OCI-LY7 (cell line): ENCODE measurements at regions not wholly inside any gene's neighbourhood (a gene's known extent, or its start where the extent isn't known, plus 50 kb on each side); places are given as distances from the start of the nearest gene placed in this dataset.
A peak's percentile ranks its signal among the peaks of the same experiment; 100 is the strongest.

Source experiments
- BruUV-seq: library from RNA; stranded (reverse); fragments of 400-500 nt; replicated peaks from 2 replicates; lab custom pipeline; 2021; lab: Mats Ljungman, UMichigan
- CTCF ChIA-PET: fragments of 300-600 bp; sonication (Branson Sonifier 250); formaldehyde crosslinking; loops from one replicate; lab custom pipeline; 2022; ENCODE audit warnings: antibody characterized with exemption; ENCODE audit not compliant: unreplicated experiment; lab: Charles Lee
- POLR2A ChIA-PET: fragments of 300-600 bp; sonication (Branson Sonifier 250); formaldehyde crosslinking; loops from one replicate; lab custom pipeline; 2022; ENCODE audit warnings: antibody characterized with exemption; lab: Charles Lee
- DNase-seq: peaks from one replicate; pipeline ENCODE4 v3.0.0-alpha.2; 2015; ENCODE audit warnings: low spot score
- H2AFZ ChIP-seq: fragments of 200-600 bp; sonication (generic), shearing (Covaris generic); 2 replicates; pipeline ENCODE4 v1.6.1; 2014; ENCODE audit warnings: mild to moderate bottlenecking, antibody characterized with exemption, low read length, moderate library complexity
- H3K27ac ChIP-seq: fragments of 200-600 bp; sonication (generic); 2 replicates; pipeline ENCODE4 v1.5.1; 2014; ENCODE audit warnings: mixed run types, low read depth, mild to moderate bottlenecking, moderate library complexity, low read length, inconsistent platforms; ENCODE audit not compliant: poor library complexity, severe bottlenecking
- H3K36me3 ChIP-seq: fragments of 200-600 bp; sonication (generic); 2 replicates; pipeline ENCODE4 v1.6.1; 2014; ENCODE audit warnings: mild to moderate bottlenecking, antibody characterized with exemption, low read length, moderate library complexity, mixed read lengths; ENCODE audit not compliant: insufficient read depth
- H3K4me1 ChIP-seq: fragments of 200-600 bp; sonication (generic); 2 replicates; pipeline ENCODE4 v1.5.1; 2014; ENCODE audit warnings: mild to moderate bottlenecking, low read length; ENCODE audit not compliant: insufficient read depth, poor library complexity, severe bottlenecking
- H3K4me2 ChIP-seq: fragments of 200-600 bp; sonication (generic); 2 replicates; pipeline ENCODE4 v1.6.1; 2014; ENCODE audit warnings: mild to moderate bottlenecking, low read length
- H3K4me3 ChIP-seq: fragments of 200-600 bp; sonication (generic); 2 replicates; pipeline ENCODE4 v1.5.1; 2014; ENCODE audit warnings: mild to moderate bottlenecking, low read depth, low read length; ENCODE audit not compliant: poor library complexity, severe bottlenecking
- H3K79me2 ChIP-seq: fragments of 200-600 bp; sonication (generic); 2 replicates; pipeline ENCODE4 v1.6.1; 2016; ENCODE audit warnings: low read depth, mild to moderate bottlenecking, low read length, moderate library complexity, mixed read lengths; ENCODE audit not compliant: insufficient read depth
- H3K9me2 ChIP-seq: fragments of 200-600 bp; sonication (generic); 2 replicates; pipeline ENCODE4 v1.6.1; 2016; ENCODE audit warnings: mild to moderate bottlenecking, low read length, mixed read lengths; ENCODE audit not compliant: insufficient read depth
- H3K9me3 ChIP-seq: fragments of 200-600 bp; sonication (generic); 2 replicates; pipeline ENCODE4 v1.6.1; 2014; ENCODE audit warnings: mild to moderate bottlenecking, mixed run types, low read length, mixed read lengths
- H4K20me1 ChIP-seq: fragments of 200-600 bp; sonication (generic); 2 replicates; pipeline ENCODE4 v1.6.1; 2014; ENCODE audit warnings: mild to moderate bottlenecking, antibody characterized with exemption, low read length, moderate library complexity, mixed read lengths; ENCODE audit not compliant: insufficient read depth
- EZH2phosphoT487 ChIP-seq: fragments of 200-600 bp; sonication (generic); IDR thresholded peaks from 2 replicates; pipeline ENCODE4 v1.6.1; 2018; ENCODE audit warnings: low read depth, borderline replicate concordance, mild to moderate bottlenecking, mixed run types, antibody characterized with exemption, low read length, moderate library complexity, mixed read lengths
- intact Hi-C: fragments of 100-400 bp; cut with micrococcal nuclease; formaldehyde crosslinking; loops from one replicate; pipeline ENCODE4 v1.10.0; 2022; ENCODE audit not compliant: unreplicated experiment
- TF ChIP-seq, protein P1 (sequence below): fragments of 200-600 bp; sonication (generic); conservative IDR thresholded peaks from 2 replicates; pipeline ENCODE4 v1.5.1; 2014; ENCODE audit warnings: mild to moderate bottlenecking, antibody characterized with exemption, low read length, moderate library complexity, mixed read lengths

GRCh38 chr4:187276736-187277408 is 553.2 kb upstream of the FAT1 start:
- POLR2A ChIA-PET: interaction anchor here (0.6 kb wide), 1 partner anchor 75 kb away, joined by 4 read pairs; no protein-coding TSS in a partner anchor
- H3K4me3 ChIP-seq: no peak overlapping the region
- no peak for DNase-seq
- no peaks in the 10 kb centered on the region for H4K20me1 ChIP-seq
- intact Hi-C loops: no loop called here
- H3K9me2 ChIP-seq: no peaks in the 10 kb centered on the region
- H3K27ac ChIP-seq: no peak overlapping the region
- no peak for TF ChIP-seq EZH2phosphoT487
- TF ChIP-seq, protein P1, sequence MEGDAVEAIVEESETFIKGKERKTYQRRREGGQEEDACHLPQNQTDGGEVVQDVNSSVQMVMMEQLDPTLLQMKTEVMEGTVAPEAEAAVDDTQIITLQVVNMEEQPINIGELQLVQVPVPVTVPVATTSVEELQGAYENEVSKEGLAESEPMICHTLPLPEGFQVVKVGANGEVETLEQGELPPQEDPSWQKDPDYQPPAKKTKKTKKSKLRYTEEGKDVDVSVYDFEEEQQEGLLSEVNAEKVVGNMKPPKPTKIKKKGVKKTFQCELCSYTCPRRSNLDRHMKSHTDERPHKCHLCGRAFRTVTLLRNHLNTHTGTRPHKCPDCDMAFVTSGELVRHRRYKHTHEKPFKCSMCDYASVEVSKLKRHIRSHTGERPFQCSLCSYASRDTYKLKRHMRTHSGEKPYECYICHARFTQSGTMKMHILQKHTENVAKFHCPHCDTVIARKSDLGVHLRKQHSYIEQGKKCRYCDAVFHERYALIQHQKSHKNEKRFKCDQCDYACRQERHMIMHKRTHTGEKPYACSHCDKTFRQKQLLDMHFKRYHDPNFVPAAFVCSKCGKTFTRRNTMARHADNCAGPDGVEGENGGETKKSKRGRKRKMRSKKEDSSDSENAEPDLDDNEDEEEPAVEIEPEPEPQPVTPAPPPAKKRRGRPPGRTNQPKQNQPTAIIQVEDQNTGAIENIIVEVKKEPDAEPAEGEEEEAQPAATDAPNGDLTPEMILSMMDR: no peak
- no peaks in the 10 kb centered on the region for H3K36me3 ChIP-seq
- H3K4me2 ChIP-seq: peak overlapping the region; percentile 18; the same call in 1 of the 2 replicates
- H3K4me1 ChIP-seq: no peaks in the 10 kb centered on the region
- no peaks in the 10 kb centered on the region for H3K79me2 ChIP-seq
- no peaks in the 10 kb centered on the region for H3K9me3 ChIP-seq
- CTCF ChIA-PET: no interaction called here
- H2AFZ ChIP-seq: peak overlapping the region; percentile 65; the same call in 1 of the 2 replicates
- no TSS peak for BruUV-seq

DNA sequence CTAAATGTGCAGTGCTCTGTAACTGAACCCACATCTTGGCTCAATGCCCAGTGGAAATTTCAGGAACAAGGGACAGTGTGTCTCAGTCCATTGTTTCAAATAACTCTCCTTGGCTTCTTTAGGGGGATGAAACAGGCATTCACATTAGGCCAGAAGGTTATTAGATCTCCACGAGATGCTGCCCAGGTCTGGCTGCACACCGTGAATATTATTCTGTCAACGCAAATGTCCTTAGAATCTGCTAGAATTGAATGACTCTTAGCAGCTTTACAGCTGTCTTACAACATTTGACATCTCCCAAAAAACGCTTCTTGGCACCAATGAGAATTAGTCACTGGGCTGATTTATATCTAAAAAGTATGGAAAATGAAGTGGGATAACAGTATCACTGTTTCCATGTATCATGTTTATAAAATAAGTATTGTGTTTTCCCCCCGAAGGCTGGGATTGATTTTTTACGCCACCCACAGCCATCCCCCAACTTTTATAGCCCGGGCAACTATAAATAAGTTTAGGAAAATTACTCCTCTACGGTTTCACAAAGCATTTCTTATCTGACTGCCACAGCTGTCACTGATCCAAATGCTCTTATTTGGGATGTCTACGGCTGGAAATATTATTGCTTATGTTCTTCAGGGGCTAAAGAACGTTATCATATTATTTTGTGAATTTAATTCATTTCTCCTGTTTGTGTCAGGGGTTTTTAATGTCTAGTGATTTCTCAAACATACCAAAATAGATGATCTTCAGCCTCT is 559.7 kb upstream of the FAT1 start:
- ChIA-PET POLR2A (no interaction called here), CTCF (no interaction called here)
- Histone ChIP-seq H3K27ac (no peak overlapping the region), H3K4me2 (no peak overlapping the region), H3K9me3 (no peaks in the 10 kb centered on the region), H3K4me3 (no peak overlapping the region), H3K9me2 (no peaks in the 10 kb centered on the region), H3K4me1 (no peaks in the 10 kb centered on the region), H3K79me2 (no peaks in the 10 kb centered on the region), H3K36me3 (no peaks in the 10 kb centered on the region), H2AFZ (no peak overlapping the region), H4K20me1 (no peaks in the 10 kb centered on the region)
- DNase-seq: no peak
- no peak for TF ChIP-seq EZH2phosphoT487
- TF ChIP-seq, protein P1: no peak
- intact Hi-C loops: no loop called here
- BruUV-seq: no TSS peak
